GM12864 (cell line): ENCODE measurements at regions not wholly inside any gene's neighbourhood (a gene's known extent, or its start where the extent isn't known, plus 50 kb on each side); places are given as distances from the start of the nearest gene placed in this dataset.

Experiments
- DNase-seq: peaks from one replicate; pipeline ENCODE4 v3.0.0-alpha.2; 2011; ENCODE audit warnings: low read depth
- H3K4me3 ChIP-seq: 2 replicates; pipeline ENCODE4 v1.5.1; 2011; ENCODE audit warnings: mild to moderate bottlenecking, low read depth, low read length, control low read depth
- TF ChIP-seq, protein P1 (sequence below): IDR thresholded peaks from 2 replicates; pipeline ENCODE4 v1.5.1; 2011; ENCODE audit warnings: low read depth, mild to moderate bottlenecking, moderate library complexity, low read length, control low read depth, inconsistent platforms; ENCODE audit errors: missing control alignments

DNA sequence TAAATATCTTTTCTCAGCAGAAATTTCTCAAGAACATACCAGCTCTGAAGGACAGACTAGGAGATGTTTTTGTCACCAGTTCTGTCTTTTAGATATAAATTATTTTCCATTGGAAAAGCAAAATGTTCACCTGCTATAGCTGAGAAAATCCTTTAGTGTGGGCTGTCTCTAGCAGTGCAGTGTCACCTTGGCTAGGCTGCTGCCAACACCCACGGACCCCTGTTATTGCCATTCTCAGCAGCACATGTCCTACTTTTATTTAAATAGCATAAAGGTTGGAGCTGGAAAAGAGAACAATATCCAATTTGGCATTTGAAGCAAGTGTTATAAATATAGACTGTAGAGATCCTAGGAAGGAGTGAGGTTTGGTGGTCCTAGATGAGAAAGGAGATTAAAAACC, 156.4 kb downstream of the TPH2 start:
- TF ChIP-seq, protein P1, sequence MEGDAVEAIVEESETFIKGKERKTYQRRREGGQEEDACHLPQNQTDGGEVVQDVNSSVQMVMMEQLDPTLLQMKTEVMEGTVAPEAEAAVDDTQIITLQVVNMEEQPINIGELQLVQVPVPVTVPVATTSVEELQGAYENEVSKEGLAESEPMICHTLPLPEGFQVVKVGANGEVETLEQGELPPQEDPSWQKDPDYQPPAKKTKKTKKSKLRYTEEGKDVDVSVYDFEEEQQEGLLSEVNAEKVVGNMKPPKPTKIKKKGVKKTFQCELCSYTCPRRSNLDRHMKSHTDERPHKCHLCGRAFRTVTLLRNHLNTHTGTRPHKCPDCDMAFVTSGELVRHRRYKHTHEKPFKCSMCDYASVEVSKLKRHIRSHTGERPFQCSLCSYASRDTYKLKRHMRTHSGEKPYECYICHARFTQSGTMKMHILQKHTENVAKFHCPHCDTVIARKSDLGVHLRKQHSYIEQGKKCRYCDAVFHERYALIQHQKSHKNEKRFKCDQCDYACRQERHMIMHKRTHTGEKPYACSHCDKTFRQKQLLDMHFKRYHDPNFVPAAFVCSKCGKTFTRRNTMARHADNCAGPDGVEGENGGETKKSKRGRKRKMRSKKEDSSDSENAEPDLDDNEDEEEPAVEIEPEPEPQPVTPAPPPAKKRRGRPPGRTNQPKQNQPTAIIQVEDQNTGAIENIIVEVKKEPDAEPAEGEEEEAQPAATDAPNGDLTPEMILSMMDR = no peak
- no peak for DNase-seq
- H3K4me3 ChIP-seq = no peak overlapping the region

- DNase-seq = no peak
- no peak overlapping the region for H3K4me3 ChIP-seq
- TF ChIP-seq, protein P1 = no peak
Measured at GRCh38 chr12:72098622-72099021, 160.0 kb downstream of the TPH2 start.

DNA sequence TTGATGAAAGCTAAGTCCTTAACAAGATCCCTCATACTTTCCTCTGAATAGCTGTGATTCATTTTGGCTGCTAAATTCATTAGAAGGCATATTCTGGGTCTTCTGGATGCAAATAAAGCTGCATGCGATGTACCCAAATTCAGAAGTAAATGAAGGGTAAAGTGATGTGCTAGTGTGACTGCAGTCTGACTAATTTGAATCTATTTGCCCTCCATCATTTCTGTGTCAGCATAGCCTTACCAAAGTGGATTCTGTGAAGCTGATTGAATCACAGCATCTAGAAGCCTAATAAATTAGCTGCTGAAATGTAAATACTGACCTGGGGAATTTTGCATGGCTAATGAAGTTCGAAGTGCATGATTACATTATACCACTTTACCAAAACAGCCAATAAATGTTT, 162.2 kb downstream of the TPH2 start:
- DNase-seq = no peak
- TF ChIP-seq, protein P1 = no peak
- no peak overlapping the region for H3K4me3 ChIP-seq

DNA sequence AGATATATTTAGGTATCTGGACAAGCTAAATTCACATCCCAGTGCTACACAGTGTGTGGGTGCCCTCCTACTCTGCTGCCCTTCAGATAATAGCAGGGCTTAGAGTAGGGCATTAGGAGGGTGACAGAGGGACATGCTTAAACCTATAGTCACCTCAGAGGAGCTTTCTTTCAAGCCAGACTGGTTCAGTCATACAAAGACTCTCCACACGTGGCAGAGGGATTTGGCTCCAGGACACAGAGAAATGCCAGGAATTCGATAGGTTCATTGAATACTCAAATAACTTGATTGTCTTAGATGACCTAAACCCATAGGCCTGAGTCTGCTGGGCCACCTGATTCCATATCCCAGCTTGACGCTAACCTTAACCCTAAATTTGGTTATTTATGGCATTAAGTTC, 163.5 kb downstream of the TPH2 start:
- no peak overlapping the region for H3K4me3 ChIP-seq
- DNase-seq = no peak
- TF ChIP-seq, protein P1 = no peak

GRCh38 chr12:72105849-72106248, 166.3 kb upstream of the TRHDE start:
- no peak overlapping the region for H3K4me3 ChIP-seq
- TF ChIP-seq, protein P1 = no peak
- DNase-seq = no peak

GRCh38 chr12:72110937-72111650, 161.1 kb upstream of the TRHDE start:
- no peak for DNase-seq
- TF ChIP-seq, protein P1 = no peak
- H3K4me3 ChIP-seq = no peak overlapping the region

GRCh38 chr12:72111706-72112105, 160.5 kb upstream of the TRHDE start:
- no peak overlapping the region for H3K4me3 ChIP-seq
- no peak for DNase-seq
- TF ChIP-seq, protein P1 = no peak
